ENCODE measurements at regions not wholly inside any gene's neighbourhood (a gene's known extent, or its start where the extent isn't known, plus 50 kb on each side); places are given as distances from the start of the nearest gene placed in this dataset.

DNA sequence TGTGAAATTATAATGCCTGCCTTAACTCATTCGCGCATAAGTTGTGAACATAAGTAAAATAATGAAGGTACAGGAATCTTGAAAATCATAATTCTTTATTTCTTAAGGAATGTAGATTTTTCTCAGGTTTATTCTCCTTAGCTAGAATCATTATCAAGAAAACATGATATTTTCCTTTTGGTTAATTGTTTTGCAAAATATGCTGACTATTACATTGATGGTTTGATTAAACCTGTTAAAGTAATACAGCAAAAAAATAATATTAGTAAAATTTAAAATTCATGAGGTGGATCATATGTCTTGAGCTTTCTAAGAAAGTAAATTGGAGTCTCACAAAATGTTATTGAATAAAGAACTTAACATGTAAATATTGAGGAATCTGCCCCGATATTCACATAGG lies 178.7 kb upstream of the TRAM1L1 start:
- FAIRE-seq, result no peak
- TF ChIP-seq POLR2A (IDR thresholded peaks at IDR 0.05; ENCODE audit: low read depth, low read length), result no peak
- DNase-seq (ENCODE audit: insufficient read length, low spot score), result no peak

DNA sequence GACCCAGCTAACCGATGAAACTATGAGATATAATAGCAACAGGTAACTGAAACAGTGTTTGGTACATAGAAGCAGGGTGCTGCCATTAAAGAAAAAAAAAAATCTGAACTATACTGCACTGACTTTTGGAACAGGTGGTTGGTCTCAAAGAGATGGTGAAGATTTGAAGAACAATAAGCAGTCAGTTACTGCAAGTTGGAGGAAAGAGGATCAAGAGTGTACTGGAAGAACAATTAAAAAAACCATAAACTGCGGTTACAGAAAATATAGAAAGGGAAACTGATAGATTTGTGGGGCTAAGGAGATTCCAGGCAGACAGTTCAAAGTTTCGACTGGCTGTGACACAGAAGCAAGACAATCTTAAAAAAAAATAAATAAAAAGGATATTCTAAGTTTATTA lies 181.9 kb upstream of the TRAM1L1 start:
- DNase-seq (ENCODE audit: insufficient read length, low spot score), result no peak
- no peak for FAIRE-seq
- no peak for TF ChIP-seq POLR2A (IDR thresholded peaks at IDR 0.05; ENCODE audit: low read depth, low read length)

DNA sequence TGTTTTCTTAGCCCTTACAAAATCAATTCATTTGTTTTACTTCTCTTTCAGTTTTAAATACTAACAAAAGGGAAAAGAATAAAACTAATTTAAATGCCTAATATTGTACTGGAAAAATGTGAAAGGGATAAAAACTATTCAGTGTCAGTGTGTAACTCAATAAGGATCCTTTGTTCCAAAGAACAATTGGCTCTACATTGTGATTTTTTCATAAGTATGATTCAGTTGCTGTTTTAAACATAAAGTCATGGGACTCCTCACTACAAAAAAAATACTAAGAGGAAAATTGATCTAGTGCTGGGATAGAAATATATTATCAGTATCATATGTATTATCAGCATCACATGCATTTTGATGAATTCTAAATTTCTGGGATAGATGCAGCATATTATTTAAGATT lies 199.4 kb upstream of the TRAM1L1 start:
- DNase-seq (ENCODE audit: insufficient read length, low spot score), result no peak
- TF ChIP-seq POLR2A (IDR thresholded peaks at IDR 0.05; ENCODE audit: low read depth, low read length), result no peak
- no peak for FAIRE-seq

DNA sequence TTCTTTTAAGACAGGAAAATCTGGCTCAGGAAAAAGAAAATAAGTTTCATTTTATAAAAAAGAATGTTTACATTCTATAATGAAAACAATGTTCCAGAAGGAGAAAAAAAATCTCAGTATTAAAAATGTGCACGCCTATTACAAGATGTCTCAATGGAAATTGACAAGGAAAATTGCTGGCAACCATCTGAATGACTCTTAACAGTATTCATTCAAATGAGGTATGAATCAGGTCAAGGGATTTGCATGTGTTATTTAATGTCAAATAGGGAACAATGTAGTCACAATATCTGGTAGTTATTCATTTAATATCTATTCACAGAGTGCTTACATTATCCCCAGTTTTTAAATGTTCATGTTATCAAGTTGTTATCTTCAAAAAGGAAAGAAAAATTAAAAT lies 208.4 kb upstream of the TRAM1L1 start:
- no peak for TF ChIP-seq POLR2A (IDR thresholded peaks at IDR 0.05; ENCODE audit: low read depth, low read length)
- no peak for FAIRE-seq
- no peak for DNase-seq (ENCODE audit: insufficient read length, low spot score)

DNA sequence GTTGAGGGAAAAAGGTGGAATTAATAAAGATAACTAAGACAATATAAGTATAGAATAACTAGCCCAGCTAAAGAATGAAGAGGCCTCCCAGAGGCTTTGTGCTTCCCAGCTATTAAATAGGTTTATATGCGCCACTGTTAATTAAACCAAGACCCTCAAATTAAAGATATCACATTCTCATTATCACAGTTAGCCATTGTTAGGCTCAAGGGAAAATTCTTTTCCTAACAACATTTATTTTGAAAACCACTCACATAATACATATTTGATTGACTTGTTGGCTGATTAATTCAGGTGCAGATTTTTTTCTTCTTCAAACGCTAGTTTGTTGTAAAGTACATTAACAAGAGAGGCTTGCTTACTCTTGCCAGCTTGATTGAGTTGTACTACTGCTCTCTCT lies 216.8 kb upstream of the TRAM1L1 start:
- TF ChIP-seq POLR2A (IDR thresholded peaks at IDR 0.05; ENCODE audit: low read depth, low read length), result no peak
- DNase-seq (ENCODE audit: insufficient read length, low spot score) (no peak), FAIRE-seq (no peak)

DNA sequence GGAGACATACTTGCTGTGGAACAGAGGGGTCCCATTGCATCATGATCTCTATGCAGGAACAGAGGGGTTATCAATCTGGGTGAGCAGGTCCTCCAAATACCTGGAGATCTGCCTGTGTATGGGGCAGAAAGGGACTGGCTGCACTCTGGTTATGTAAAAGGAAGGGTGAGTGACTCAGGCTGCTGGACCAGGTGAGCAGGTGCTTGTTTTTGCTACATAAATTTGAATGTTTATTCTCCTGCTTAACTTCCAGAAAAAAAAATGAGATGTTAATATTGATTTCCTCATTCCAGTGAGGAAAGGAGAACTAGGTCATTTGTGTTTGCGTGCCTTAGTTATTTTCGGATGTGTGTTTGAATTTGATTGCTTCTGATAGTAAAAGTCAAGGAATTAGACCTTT lies 225.8 kb upstream of the TRAM1L1 start:
- TF ChIP-seq POLR2A (IDR thresholded peaks at IDR 0.05; ENCODE audit: low read depth, low read length), result no peak
- no peak for FAIRE-seq
- DNase-seq (ENCODE audit: insufficient read length, low spot score), result no peak

DNA sequence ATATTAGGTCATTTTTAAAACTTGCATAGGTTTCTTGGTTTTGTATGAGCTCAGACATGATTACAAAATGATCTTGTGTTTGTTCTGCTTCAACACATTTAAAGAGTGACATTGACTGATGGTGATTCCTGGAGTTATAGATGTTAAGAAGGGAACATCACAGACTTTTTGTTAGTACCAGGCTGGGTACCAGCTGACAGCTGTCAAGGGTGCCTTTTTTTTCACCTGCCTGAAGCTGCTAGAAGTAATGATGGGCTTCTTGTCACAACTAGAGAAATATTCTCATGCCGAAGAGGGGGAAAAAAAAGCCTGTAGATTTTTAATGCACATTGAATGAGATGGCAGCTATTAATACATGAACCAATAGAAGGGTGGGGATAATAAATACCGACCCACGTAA lies 226.6 kb upstream of the TRAM1L1 start:
- FAIRE-seq, result no peak
- no peak for TF ChIP-seq POLR2A (IDR thresholded peaks at IDR 0.05; ENCODE audit: low read depth, low read length)
- DNase-seq (ENCODE audit: insufficient read length, low spot score), result no peak

DNA sequence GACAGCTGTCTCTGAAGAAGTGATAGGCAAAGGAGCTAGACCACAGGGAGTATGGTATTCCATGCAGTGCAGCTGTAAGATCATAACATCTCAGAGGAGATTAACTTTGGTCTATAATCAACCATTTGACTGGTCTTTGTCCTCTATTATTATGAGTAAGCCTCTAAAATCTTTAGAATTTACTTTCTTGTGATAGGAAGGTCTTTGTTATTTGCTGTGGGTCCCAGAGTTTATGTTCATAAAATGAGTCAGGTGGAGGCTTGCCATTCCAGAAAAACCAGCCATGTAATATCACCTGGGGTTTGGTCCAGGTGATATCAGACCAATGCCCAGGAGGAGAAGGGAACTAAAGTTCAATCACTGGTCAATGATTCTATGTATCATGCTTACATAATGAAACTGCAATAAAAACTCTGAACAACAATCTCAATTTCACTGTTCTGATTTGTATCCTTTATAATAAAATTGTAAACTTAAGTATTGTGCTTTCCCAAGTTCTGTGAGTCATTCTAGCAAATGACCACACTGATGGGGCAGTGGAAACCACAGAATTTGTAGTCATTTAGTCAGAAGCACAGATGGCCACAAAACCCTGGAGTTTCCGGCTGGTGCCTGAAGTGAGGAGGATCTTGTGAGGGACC lies 239.6 kb upstream of the TRAM1L1 start:
- TF ChIP-seq POLR2A (IDR thresholded peaks at IDR 0.05; ENCODE audit: low read depth, low read length), result no peak
- DNase-seq (ENCODE audit: insufficient read length, low spot score) (no peak), FAIRE-seq (no peak)

DNA sequence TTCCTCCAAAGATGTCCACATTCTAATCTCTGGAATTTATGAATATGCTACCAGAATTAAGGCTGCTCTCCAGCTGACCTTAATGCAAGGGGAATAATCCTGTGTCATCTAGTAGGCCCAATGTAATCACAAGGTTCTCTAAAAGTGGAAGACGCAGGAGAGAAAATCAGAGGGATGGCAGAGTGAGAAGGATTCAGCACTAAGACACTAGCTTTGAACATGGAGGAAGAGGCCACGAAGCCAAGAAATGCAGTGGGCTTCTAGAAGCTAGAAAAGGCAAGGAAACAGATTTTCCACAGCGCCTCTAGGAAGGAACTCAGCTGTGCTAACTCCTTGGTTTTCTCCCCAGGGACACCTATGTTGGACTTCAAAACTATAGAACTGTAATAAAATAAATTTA lies 240.7 kb upstream of the TRAM1L1 start:
- DNase-seq (ENCODE audit: insufficient read length, low spot score), result no peak
- TF ChIP-seq POLR2A (IDR thresholded peaks at IDR 0.05; ENCODE audit: low read depth, low read length), result no peak
- no peak for FAIRE-seq

DNA sequence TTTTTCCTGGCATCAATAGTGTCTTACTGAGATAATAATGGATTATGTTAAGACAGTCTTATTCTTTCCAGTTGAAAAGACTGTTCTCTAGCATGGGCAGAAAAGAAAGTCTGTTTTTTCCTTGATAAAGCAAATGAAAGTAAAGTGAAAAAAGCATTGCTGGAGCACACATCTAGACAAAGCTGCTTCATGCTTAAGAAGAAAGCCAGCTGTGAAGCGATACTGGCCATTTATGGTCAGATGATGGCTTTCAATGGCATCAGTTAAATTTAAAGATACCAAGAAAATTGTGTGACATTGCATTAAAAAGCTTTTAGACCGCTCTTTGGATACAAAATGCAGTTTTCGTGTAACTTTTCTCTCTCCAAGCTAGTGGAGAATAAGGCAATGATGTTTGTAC lies 242.1 kb upstream of the TRAM1L1 start:
- FAIRE-seq, result no peak

DNA sequence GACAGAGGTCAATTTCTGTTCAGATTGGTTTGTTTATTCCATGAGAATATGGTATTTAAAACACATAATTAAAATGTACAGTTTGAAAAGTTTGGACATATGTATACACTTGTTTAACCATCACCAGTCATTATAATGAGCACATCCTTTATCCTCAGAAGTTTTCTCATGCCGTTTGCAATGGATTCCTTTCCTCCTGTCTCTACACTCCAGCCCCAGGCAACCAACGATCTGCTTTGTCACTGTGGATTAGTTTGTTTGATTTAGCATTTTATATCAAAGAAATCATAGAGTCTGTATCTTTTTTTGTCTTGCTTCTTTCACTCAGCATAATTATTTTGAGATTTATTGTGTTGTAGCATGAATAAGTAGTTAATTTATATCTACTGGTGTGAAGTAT lies 243.0 kb upstream of the TRAM1L1 start:
- FAIRE-seq, result no peak
- no peak for DNase-seq (ENCODE audit: insufficient read length, low spot score)
- no peak for TF ChIP-seq POLR2A (IDR thresholded peaks at IDR 0.05; ENCODE audit: low read depth, low read length)

More for the DNA sequence above, 242.1 kb upstream of the TRAM1L1 start:
- DNase-seq (ENCODE audit: insufficient read length, low spot score), result no peak
- TF ChIP-seq POLR2A (IDR thresholded peaks at IDR 0.05; ENCODE audit: low read depth, low read length), result no peak

DNA sequence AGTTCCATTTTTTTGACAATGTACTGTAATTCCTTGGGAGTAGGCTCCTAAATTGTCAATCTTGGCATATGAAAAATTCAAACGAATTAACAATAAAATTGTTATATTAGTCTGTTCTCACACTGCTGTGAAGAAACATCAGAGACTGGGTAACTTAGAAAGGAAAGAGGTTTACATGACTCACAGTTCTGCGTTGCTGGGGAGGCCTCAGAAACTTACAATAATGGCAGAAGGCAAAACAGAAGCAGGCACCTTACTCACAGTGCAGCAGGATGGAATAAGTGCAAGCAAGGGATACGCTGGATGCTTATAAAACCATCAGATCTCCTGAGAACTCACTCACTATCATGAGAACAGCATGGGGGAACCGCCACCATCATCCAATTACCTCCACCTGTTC lies 246.4 kb upstream of the TRAM1L1 start:
- TF ChIP-seq POLR2A (IDR thresholded peaks at IDR 0.05; ENCODE audit: low read depth, low read length), result no peak
- DNase-seq (ENCODE audit: insufficient read length, low spot score) (no peak), FAIRE-seq (no peak)

DNA sequence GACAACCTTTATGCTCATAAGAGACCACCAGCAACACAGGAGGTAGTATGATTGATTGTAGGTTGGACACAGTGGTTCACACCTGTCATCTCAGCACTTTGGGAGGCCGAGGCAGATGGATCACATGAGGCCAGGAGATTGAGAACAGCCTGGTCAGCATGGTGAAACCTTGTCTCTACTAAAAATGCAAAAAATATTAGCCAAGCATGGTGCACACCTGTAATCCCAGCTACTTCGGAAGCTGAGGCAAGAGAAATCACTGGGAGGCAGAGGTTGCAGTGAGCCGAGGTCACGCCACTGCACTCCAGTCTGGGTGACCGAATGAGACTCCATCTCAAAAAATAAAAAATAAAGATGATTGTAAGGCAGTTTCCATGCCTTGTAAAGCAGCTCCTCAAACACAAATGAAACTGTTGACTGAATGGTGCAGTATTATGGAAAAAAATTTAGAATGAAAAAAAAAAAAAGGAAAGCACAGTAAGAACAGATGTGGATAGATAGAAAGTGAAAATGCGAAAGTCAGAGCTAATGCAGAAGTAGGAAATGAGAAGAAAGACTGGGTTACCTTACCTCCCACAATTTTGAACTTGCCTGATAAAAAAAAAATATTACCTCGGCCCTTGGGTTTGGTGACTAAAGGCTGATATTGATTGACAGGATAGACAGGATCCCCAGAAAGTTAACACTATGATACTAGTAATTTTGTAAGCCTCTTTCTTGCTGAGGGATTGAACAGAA lies 249.2 kb upstream of the TRAM1L1 start:
- no peak for TF ChIP-seq POLR2A (IDR thresholded peaks at IDR 0.05; ENCODE audit: low read depth, low read length)
- no peak for DNase-seq (ENCODE audit: insufficient read length, low spot score)
- FAIRE-seq, result no peak

DNA sequence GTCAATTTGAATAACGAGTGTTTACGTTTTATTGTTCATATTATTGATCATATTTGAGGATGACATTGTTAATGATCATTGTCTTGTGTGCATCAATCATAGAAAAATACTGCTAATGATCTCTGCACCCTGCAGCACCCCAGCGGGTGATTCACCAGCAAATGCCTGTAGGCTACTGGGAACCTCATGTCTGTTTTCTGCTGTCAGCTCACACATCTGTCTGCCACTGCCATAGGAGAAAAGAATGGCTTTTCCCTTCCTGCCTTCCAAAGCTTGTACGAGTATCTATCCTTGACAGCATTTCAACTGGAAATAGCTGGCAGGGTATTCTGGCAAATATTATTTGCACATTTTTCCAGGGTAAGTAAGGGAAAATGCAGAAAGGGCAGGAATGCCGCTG lies 272.1 kb upstream of the TRAM1L1 start:
- no peak for TF ChIP-seq POLR2A (IDR thresholded peaks at IDR 0.05; ENCODE audit: low read depth, low read length)

DNA sequence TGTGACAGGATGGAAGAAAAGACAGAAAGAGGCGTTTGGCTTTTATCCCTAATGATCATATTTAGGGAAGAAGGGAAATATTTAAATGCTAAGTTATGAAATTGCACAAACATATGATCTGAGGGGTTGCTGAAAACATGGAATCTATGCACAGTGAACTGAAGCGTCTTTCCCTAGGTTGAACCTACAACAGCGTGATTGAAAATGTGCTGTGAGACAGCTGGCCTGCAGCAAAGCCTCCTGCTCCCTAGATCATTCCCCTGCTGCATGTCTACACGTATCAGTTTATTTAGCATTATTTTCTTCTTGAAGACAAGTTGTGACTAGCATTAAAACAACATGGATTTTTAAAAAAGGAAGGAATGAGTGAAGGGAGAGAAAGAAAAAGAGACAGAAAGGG lies 272.5 kb upstream of the TRAM1L1 start:
- DNase-seq (ENCODE audit: insufficient read length, low spot score) (no peak), FAIRE-seq (no peak)
- TF ChIP-seq POLR2A (IDR thresholded peaks at IDR 0.05; ENCODE audit: low read depth, low read length), result no peak

More for the DNA sequence above, 272.1 kb upstream of the TRAM1L1 start:
- DNase-seq (ENCODE audit: insufficient read length, low spot score), result no peak
- FAIRE-seq, result no peak
